IPS-18a (cell line): ENCODE measurements at regions not wholly inside any gene's neighbourhood (a gene's known extent, or its start where the extent isn't known, plus 50 kb on each side); places are given as distances from the start of the nearest gene placed in this dataset.
A peak's percentile ranks its signal among the peaks of the same experiment; 100 is the strongest.
"Not testable (repeated sequence)": the region's sequence is repeated elsewhere in the genome, so short reads cannot be mapped to it uniquely, and the experiment has no call there.

ENCODE experiments used
- H3K27ac ChIP-seq: one replicate; pipeline ENCODE4 v1.5.1; 2013; ENCODE audit warnings: low read length
- H3K27me3 ChIP-seq: one replicate; pipeline ENCODE4 v1.6.1; 2013; ENCODE audit warnings: mild to moderate bottlenecking, low read length; ENCODE audit not compliant: control insufficient read depth, insufficient read depth
- H3K36me3 ChIP-seq: one replicate; pipeline ENCODE4 v1.6.1; 2013; ENCODE audit warnings: low read depth, low read length; ENCODE audit not compliant: control insufficient read depth
- H3K4me1 ChIP-seq: one replicate; pipeline ENCODE4 v1.6.1; 2013; ENCODE audit warnings: low read depth, low read length; ENCODE audit not compliant: control insufficient read depth
- H3K4me3 ChIP-seq: one replicate; pipeline ENCODE4 v1.5.1; 2013; ENCODE audit warnings: low read length
- H3K9ac ChIP-seq: one replicate; pipeline ENCODE4 v1.6.1; 2013; ENCODE audit warnings: mild to moderate bottlenecking, low read length, moderate library complexity
- H3K9me3 ChIP-seq: one replicate; pipeline ENCODE4 v1.6.1; 2013; ENCODE audit warnings: low read depth, low read length; ENCODE audit not compliant: control insufficient read depth

- H3K9ac ChIP-seq = no peak overlapping the region
- H3K27ac ChIP-seq = no peak overlapping the region
- H3K36me3 ChIP-seq = no peaks in the 10 kb centered on the region
- peaks cover 7% of the 10 kb centered on the region for H3K9me3 ChIP-seq
- no peaks in the 10 kb centered on the region for H3K4me1 ChIP-seq
- H3K27me3 ChIP-seq = no peaks in the 10 kb centered on the region
- no peak overlapping the region for H3K4me3 ChIP-seq
Observed at GRCh38 chr1:14392161-14392858, 206.2 kb upstream of the KAZN start.

DNA sequence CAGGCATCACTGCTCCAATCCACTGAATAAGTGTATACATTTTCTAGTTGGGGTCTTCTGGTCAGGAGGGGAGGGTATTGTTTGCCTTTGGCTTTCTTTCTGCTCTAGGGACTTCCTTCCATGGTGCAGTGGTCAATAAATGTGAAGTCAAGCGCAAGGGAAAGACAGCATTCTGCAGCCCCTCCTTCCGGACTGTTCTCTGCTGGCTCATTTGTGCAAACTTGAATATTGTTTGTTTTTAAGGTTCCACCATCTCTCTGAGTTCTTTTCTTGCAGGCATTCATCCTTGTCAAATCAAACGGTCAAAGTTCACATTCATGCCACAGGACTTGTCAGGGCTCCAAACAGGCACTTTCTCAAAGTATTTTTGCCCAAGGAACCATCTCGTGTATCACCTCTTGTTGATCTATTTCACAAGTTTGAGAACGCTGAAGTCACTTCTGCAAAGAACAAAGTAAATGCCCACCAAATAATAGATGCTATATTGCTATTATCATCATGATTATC, 205.6 kb upstream of the KAZN start:
- H3K27me3 ChIP-seq = no peaks in the 10 kb centered on the region

GRCh38 chr1:14396100-14396499, 202.4 kb upstream of the KAZN start:
- Histone ChIP-seq H3K9ac (no peak overlapping the region), H3K36me3 (no peaks in the 10 kb centered on the region), H3K4me3 (no peak overlapping the region), H3K9me3 (no peaks in the 10 kb centered on the region), H3K27me3 (no peaks in the 10 kb centered on the region), H3K27ac (no peak overlapping the region), H3K4me1 (no peaks in the 10 kb centered on the region)

More for the DNA sequence above, 205.6 kb upstream of the KAZN start:
- Histone ChIP-seq H3K4me1 (no peaks in the 10 kb centered on the region), H3K4me3 (no peak overlapping the region), H3K27ac (no peak overlapping the region), H3K9me3 (peaks cover 7% of the 10 kb centered on the region), H3K9ac (no peak overlapping the region), H3K36me3 (no peaks in the 10 kb centered on the region)

- H3K36me3 ChIP-seq = no peaks in the 10 kb centered on the region
- H3K4me3 ChIP-seq = no peak overlapping the region
- H3K4me1 ChIP-seq = peaks cover 26% of the 10 kb centered on the region
- H3K9ac ChIP-seq = peak overlapping the region; percentile 8
- H3K9me3 ChIP-seq = no peaks in the 10 kb centered on the region
- no peaks in the 10 kb centered on the region for H3K27me3 ChIP-seq
- H3K27ac ChIP-seq = peak overlapping the region; percentile 17
Observed at GRCh38 chr1:14403961-14404645, 194.4 kb upstream of the KAZN start.

- Histone ChIP-seq H3K4me1 (peaks cover 26% of the 10 kb centered on the region), H3K36me3 (no peaks in the 10 kb centered on the region), H3K9ac (peak overlapping the region; percentile 16), H3K27ac (peak overlapping the region; percentile 70), H3K4me3 (peak overlapping the region; percentile 22), H3K9me3 (no peaks in the 10 kb centered on the region), H3K27me3 (no peaks in the 10 kb centered on the region)
Observed at GRCh38 chr1:14404862-14405301, 193.6 kb upstream of the KAZN start.

DNA sequence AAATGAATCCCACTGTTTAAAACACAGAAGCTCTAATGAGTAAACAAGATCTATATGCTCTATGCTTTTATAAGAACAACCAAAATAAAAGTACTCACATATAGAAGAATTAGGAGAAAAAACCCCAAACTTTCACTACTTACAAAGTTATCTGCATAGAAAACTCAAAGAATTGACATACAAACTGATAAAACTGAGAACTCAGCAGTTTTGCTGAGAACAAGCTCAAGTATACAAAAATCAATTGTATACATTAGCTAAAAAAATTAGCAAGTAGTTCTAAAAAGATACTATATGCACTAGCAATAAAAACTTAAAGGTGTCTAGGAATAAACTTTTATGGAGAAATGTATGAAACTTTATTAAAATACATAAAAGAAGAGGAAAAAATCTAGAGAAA, 186.2 kb upstream of the KAZN start:
- H3K27me3 ChIP-seq = no peaks in the 10 kb centered on the region
- H3K9me3 ChIP-seq = no peaks in the 10 kb centered on the region
- no peak overlapping the region for H3K9ac ChIP-seq
- no peaks in the 10 kb centered on the region for H3K36me3 ChIP-seq
- H3K27ac ChIP-seq = no peak overlapping the region
- peaks cover 3% of the 10 kb centered on the region for H3K4me1 ChIP-seq
- no peak overlapping the region for H3K4me3 ChIP-seq

DNA sequence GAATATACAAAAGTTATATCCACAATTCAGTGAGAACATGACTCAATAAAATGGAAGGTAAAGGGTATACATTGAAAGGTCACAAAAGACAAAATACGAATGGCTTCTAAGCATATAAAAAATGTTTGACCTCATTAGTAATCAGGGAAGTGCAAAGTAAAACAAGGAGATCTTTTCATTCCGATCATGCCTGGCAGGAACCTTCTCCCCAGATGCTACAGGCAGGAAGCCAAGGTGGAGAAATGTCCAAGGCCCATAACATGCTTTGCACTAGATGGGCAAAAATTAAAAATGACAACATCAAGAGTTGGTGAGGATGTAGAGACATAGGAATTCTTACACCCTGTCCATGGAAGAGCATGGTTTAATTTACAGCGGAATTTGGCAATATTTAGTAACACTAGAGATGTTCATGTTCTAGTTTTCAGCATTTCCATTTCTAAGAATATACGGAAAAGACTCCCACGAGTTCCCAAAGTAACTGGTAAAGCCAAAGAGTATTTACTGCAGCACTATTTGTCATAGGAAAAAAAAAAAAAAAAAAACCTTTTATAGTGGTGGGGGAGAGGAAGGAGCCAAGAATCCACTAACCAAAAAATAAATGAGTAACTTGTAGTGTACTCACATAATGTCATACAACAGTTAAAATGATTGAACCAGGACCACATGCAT, 184.5 kb upstream of the KAZN start:
- peaks cover 3% of the 10 kb centered on the region for H3K4me1 ChIP-seq
- H3K27me3 ChIP-seq = no peaks in the 10 kb centered on the region
- H3K36me3 ChIP-seq = no peaks in the 10 kb centered on the region
- no peaks in the 10 kb centered on the region for H3K9me3 ChIP-seq
- H3K9ac ChIP-seq = no peak overlapping the region
- H3K27ac ChIP-seq = no peak overlapping the region
- H3K4me3 ChIP-seq = no peak overlapping the region

DNA sequence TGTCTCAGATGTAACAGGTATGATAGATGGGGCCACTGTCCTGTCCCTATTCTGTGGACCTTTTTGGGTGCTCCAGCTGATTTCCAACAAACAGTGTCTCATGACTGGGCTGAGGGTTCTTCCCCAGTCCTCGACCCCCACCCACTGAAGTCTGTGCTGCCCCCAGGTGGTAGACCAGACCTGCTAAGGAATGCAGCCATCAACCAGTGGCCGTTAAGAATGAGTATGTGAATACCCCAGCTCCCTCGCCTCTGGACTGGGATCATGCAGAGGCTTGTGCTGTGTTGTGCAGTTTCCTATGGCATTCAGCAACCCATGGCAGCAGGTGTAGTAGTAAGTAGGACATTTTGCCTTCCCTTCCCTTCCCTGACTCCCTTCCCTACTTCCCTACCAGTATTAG, 183.1 kb upstream of the KAZN start:
- H3K4me3 ChIP-seq = no peak overlapping the region
- no peaks in the 10 kb centered on the region for H3K9me3 ChIP-seq
- H3K36me3 ChIP-seq = no peaks in the 10 kb centered on the region
- H3K27ac ChIP-seq = no peak overlapping the region
- no peak overlapping the region for H3K9ac ChIP-seq
- H3K27me3 ChIP-seq = no peaks in the 10 kb centered on the region
- H3K4me1 ChIP-seq = peaks cover 3% of the 10 kb centered on the region

DNA sequence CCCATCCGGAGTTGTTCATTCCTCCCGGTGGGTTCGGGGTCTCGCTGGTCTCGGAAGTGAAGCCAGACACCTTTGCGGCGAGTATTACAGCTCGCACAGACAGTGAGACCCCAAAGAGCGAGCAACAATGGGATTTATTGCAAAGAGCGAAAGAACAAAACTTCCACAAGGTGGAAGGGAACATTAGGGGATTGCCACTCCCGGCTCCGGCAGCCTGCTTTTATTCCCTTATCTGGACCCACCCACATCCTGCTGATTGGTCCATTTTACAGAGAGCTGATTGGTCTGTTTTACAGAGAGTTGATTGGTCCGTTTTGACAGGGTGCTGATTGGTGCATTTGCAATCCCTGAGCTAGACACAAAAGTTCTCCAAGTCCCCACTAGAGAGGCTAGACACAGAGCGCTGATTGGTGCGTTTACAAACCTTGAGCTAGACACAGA, 178.7 kb upstream of the KAZN start:
- not testable (repeated sequence) for H3K27me3 ChIP-seq, H3K4me3 ChIP-seq, H3K36me3 ChIP-seq, H3K27ac ChIP-seq, H3K9ac ChIP-seq, H3K9me3 ChIP-seq, H3K4me1 ChIP-seq

- Histone ChIP-seq H3K9me3 (no peaks in the 10 kb centered on the region), H3K27me3 (no peaks in the 10 kb centered on the region), H3K4me1 (no peaks in the 10 kb centered on the region), H3K27ac (no peak overlapping the region), H3K4me3 (no peak overlapping the region), H3K9ac (no peak overlapping the region), H3K36me3 (no peaks in the 10 kb centered on the region)
Observed at GRCh38 chr1:14420686-14421085, 177.8 kb upstream of the KAZN start.

DNA sequence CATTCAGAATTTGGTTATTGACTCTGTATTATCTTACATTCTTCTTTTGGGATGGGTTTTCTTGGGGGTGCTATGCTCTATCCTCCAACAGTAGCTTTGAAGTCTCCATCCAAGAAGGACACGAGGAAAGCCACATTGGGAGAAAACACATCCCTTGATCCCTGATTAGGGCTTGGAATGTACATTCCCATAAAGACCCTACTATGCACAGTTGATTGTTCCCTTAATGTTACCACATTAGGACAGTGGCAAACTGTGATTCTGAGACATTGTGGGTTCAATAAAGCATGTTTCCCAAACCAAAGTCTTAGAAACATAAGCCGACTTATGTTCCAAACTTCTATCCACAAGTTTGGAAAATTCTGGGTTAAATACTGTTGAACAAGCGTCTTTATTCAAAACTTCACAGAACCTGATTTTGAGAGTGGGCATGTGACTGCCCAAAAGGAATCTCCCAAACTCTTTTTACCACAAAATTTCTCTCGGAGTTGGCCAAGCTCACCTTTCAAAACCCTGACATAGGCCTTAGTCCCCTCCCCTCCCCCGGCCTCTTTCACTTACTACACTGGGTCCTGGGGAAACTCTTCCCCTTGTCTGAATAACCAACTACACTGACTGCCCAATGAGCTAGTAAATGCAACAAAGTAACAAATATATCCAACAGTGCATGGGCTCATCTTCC, 177.0 kb upstream of the KAZN start:
- Histone ChIP-seq H3K36me3 (no peaks in the 10 kb centered on the region), H3K9me3 (no peaks in the 10 kb centered on the region), H3K27me3 (no peaks in the 10 kb centered on the region), H3K27ac (no peak overlapping the region), H3K9ac (no peak overlapping the region), H3K4me1 (no peaks in the 10 kb centered on the region), H3K4me3 (no peak overlapping the region)
